Activated B cell treated with CpG ODN at 0.5 μM for 24 hours (primary cell): ENCODE measurements at regions not wholly inside any gene's neighbourhood (a gene's known extent, or its start where the extent isn't known, plus 50 kb on each side); places are given as distances from the start of the nearest gene placed in this dataset.

Source experiments
- ATAC-seq: fragments of 200-7000 bp; cut with Tn5 transposase; one replicate; pipeline ENCODE4 v1.10.0; 2021; ENCODE audit warnings: low read depth, mild to moderate bottlenecking, moderate library complexity
- CTCF ChIA-PET: fragments of 350-600 bp; sonication (Branson Sonifier 250); formaldehyde crosslinking; loops from one replicate; lab custom pipeline; 2021; ENCODE audit warnings: antibody characterized with exemption; lab: Charles Lee
- POLR2A ChIA-PET: fragments of 350-600 bp; sonication (Branson Sonifier 250); formaldehyde crosslinking; loops from one replicate; lab custom pipeline; 2021; ENCODE audit warnings: antibody characterized with exemption; lab: Charles Lee
- DNase-seq: peaks from one replicate; pipeline ENCODE4 v3.0.0; 2022
- H3K27ac Mint-ChIP-seq: one replicate; pipeline ENCODE4 v1.8.0; 2020; ENCODE audit warnings: mixed read lengths
- H3K27me3 Mint-ChIP-seq: one replicate; pipeline ENCODE4 v1.8.0; 2021; ENCODE audit warnings: mixed read lengths
- H3K36me3 Mint-ChIP-seq: one replicate; pipeline ENCODE4 v1.8.0; 2021; ENCODE audit warnings: low read depth, mixed read lengths
- H3K4me1 Mint-ChIP-seq: one replicate; pipeline ENCODE4 v1.8.0; 2021; ENCODE audit warnings: mixed read lengths
- H3K4me3 Mint-ChIP-seq: one replicate; pipeline ENCODE4 v1.8.0; 2020; ENCODE audit warnings: mild to moderate bottlenecking, mixed read lengths
- H3K9me3 Mint-ChIP-seq: one replicate; pipeline ENCODE4 v1.8.0; 2020; ENCODE audit warnings: mixed read lengths
- intact Hi-C: fragments of 100-400 bp; cut with micrococcal nuclease; formaldehyde crosslinking; loops from one replicate; pipeline ENCODE4 v1.15.1; 2024
- TF ChIP-seq, protein P1 (sequence below): fragments of 200-600 bp; IDR thresholded peaks from one replicate; pipeline ENCODE4 v1.8.0; 2022; ENCODE audit warnings: antibody characterized with exemption, mild to moderate bottlenecking

DNA sequence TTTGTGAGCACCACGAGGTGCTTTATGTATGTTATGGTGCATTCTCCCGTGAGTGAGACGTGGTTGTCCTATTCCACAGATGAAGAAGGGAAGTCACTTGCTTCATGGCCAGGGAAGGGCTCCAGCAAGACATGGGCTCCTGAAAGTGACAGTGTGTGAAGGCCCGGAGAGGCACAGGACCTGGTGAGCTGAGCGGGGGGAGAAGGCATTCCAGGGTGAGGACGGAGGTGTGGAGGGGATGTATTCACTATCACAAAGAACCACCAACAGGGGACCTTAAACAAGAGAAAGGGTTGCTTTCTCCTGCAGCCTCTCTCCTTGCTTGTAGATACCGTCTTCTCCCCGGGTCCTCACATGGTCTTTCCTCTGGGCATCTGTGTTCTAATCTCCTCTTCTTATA, 139.1 kb downstream of the FBLN2 start:
- DNase-seq: no peak
- ChIA-PET POLR2A (no interaction called here), CTCF (no interaction called here)
- H3K27ac Mint-ChIP-seq: no peak overlapping the region
- peaks cover 9% of the 10 kb centered on the region for H3K27me3 Mint-ChIP-seq
- intact Hi-C loops: no loop called here
- no peak for ATAC-seq
- H3K4me3 Mint-ChIP-seq: no peak overlapping the region
- peaks cover 4% of the 10 kb centered on the region for H3K9me3 Mint-ChIP-seq
- TF ChIP-seq, protein P1, sequence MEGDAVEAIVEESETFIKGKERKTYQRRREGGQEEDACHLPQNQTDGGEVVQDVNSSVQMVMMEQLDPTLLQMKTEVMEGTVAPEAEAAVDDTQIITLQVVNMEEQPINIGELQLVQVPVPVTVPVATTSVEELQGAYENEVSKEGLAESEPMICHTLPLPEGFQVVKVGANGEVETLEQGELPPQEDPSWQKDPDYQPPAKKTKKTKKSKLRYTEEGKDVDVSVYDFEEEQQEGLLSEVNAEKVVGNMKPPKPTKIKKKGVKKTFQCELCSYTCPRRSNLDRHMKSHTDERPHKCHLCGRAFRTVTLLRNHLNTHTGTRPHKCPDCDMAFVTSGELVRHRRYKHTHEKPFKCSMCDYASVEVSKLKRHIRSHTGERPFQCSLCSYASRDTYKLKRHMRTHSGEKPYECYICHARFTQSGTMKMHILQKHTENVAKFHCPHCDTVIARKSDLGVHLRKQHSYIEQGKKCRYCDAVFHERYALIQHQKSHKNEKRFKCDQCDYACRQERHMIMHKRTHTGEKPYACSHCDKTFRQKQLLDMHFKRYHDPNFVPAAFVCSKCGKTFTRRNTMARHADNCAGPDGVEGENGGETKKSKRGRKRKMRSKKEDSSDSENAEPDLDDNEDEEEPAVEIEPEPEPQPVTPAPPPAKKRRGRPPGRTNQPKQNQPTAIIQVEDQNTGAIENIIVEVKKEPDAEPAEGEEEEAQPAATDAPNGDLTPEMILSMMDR: no peak
- H3K4me1 Mint-ChIP-seq: no peaks in the 10 kb centered on the region
- H3K36me3 Mint-ChIP-seq: no peaks in the 10 kb centered on the region
